Spleen (tissue), 11 donors: ENCODE measurements at regions not wholly inside any gene's neighbourhood (a gene's known extent, or its start where the extent isn't known, plus 50 kb on each side); places are given as distances from the start of the nearest gene placed in this dataset.

ENCODE experiments used
- DNase-seq: peaks from one replicate; pipeline ENCODE4 v3.0.0-alpha.2; 2020
- H3K27ac ChIP-seq, 8 donors: fragments of 200-600 bp; sonication (generic) in 7 of 8; 1 replicate in 4 of 8; 2 replicates in 4 of 8; pipeline versions ENCODE4 v1.5.0 to v1.8.0; 2016 to 2021; ENCODE audit warnings: inconsistent platforms in 4 of 8, mild to moderate bottlenecking in 4 of 8, moderate library complexity in 1 of 8
- H3K27me3 ChIP-seq, 7 donors: fragments of 200-600 bp; sonication (generic) in 6 of 7; replicated peaks in 1 of 7; 1 replicate in 4 of 7; 2 replicates in 3 of 7; pipeline versions ENCODE4 v1.5.0 to v1.8.0; 2016 to 2021; ENCODE audit warnings: inconsistent platforms in 3 of 7, mild to moderate bottlenecking in 1 of 7
- H3K36me3 ChIP-seq, 6 donors: fragments of 200-600 bp; sonication (generic) in 5 of 6; 1 replicate in 4 of 6; 2 replicates in 2 of 6; pipeline versions ENCODE4 v1.5.0 to v1.8.0; 2016 to 2021; ENCODE audit warnings: inconsistent platforms in 2 of 6
- H3K4me1 ChIP-seq, 6 donors: fragments of 200-600 bp; sonication (generic) in 5 of 6; 1 replicate in 3 of 6; 2 replicates in 3 of 6; pipeline versions ENCODE4 v1.5.0 to v1.8.0; 2016 to 2021; ENCODE audit warnings: inconsistent platforms in 3 of 6
- H3K4me3 ChIP-seq, 8 donors: fragments of 200-600 bp; sonication (generic) in 7 of 8; 1 replicate in 4 of 8; 2 replicates in 4 of 8; pipeline versions ENCODE4 v1.5.0 to v1.8.0; 2016 to 2021; ENCODE audit warnings: inconsistent platforms in 4 of 8, mild to moderate bottlenecking in 4 of 8, moderate library complexity in 2 of 8
- H3K9me3 ChIP-seq, 8 donors: fragments of 200-600 bp; sonication (generic) in 7 of 8; 1 replicate in 4 of 8; 2 replicates in 4 of 8; pipeline versions ENCODE4 v1.5.0 to v1.8.0; 2016 to 2021; ENCODE audit warnings: inconsistent platforms in 4 of 8
- CTCF ChIP-seq, 11 experiments: fragments of 200-600 bp in 7 of 11; fragments of 450-650 bp in 4 of 11; sonication (generic) in 4 of 11; IDR thresholded peaks in 8 of 11; conservative IDR thresholded peaks in 3 of 11; 1 replicate in 7 of 11; 2 replicates in 4 of 11; pipeline versions ENCODE4 v1.4.0 to v1.8.0; 2016 to 2021; ENCODE audit warnings: antibody characterized with exemption in 11 of 11, inconsistent platforms in 4 of 11, mild to moderate bottlenecking in 1 of 11
- POLR2A ChIP-seq, 3 donors: fragments of 450-650 bp; IDR thresholded peaks; one replicate each; pipeline ENCODE4 v1.5.1; 2017; ENCODE audit warnings: antibody characterized with exemption in 3 of 3, mild to moderate bottlenecking in 1 of 3
- POLR2AphosphoS5 ChIP-seq, 3 donors: sonication (generic); formaldehyde crosslinking; IDR thresholded peaks; one replicate each; pipeline ENCODE4 v1.5.1; 2017; ENCODE audit warnings: antibody characterized with exemption in 3 of 3
- WGBS, 5 donors: extraction: QIAGEN DNeasy Blood & Tissue Kit in 3 of 5; methylation state at CpG; one replicate each; pipeline versions ENCODE4 v1.1.5 to v1.1.7; 2013 to 2018; 5-methylcytosine and 5-hydroxymethylcytosine counted together
- intact Hi-C: fragments of 100-400 bp; cut with DNase I; formaldehyde crosslinking; loops from one replicate; pipeline ENCODE4 v1.15.0; 2023; ENCODE audit warnings: low total_unique reads
- donor health status: healthy with polysubstance abuse.
- donor health status: DM: no; HTN: no; CAD: no; lungs with moderate emphysema.
- donor health status: DM: no; HTN: no; CAD: no.
- donor health status: Bipolar disorder and iron deficiency.
- donor health status: healthy.
- donor health status: DM: no; HTN: no; CAD: no.
- donor health status: DM: yes; HTN: yes; CAD: no.

GRCh38 chrY:19818546-19818945 lies 74.0 kb upstream of the KDM5D start:
- H3K9me3 ChIP-seq, result no peaks in the 10 kb centered on the region
- intact Hi-C loops, result no loop called here
- H3K27ac ChIP-seq, result no peak overlapping the region
- no peaks in the 10 kb centered on the region for H3K4me1 ChIP-seq
- DNase-seq, result no peak
- TF ChIP-seq POLR2AphosphoS5 (IDR thresholded peaks at IDR 0.05), result no peak
- TF ChIP-seq POLR2A (IDR thresholded peaks at IDR 0.05), result no peak
- no peak for TF ChIP-seq CTCF (IDR thresholded peaks at IDR 0.05 in 8 of 11, conservative IDR thresholded peaks at IDR 0.05 in 3 of 11)
- H3K27me3 ChIP-seq, result no peaks in the 10 kb centered on the region
- H3K4me3 ChIP-seq, result no peak overlapping the region
- H3K36me3 ChIP-seq, result no peaks in the 10 kb centered on the region

GRCh38 chrY:19816920-19817319 lies 72.4 kb upstream of the KDM5D start:
- no peak overlapping the region for H3K4me3 ChIP-seq
- no peaks in the 10 kb centered on the region for H3K9me3 ChIP-seq
- DNase-seq, result no peak
- no peaks in the 10 kb centered on the region for H3K4me1 ChIP-seq
- no peak overlapping the region for H3K27ac ChIP-seq
- TF ChIP-seq POLR2A (IDR thresholded peaks at IDR 0.05) (no peak), POLR2AphosphoS5 (IDR thresholded peaks at IDR 0.05) (no peak), CTCF (IDR thresholded peaks at IDR 0.05 in 8 of 11, conservative IDR thresholded peaks at IDR 0.05 in 3 of 11) (no peak)
- no peaks in the 10 kb centered on the region for H3K27me3 ChIP-seq
- H3K36me3 ChIP-seq, result no peaks in the 10 kb centered on the region
- WGBS, 5 donors, result 21 to 29% (median 24%) methylated on average over 6 of the region's 6 CpGs; no CpG with 5 or more reads in 2 of the 5 donors
- intact Hi-C loops, result no loop called here

- Histone ChIP-seq H3K4me3 (no peak overlapping the region), H3K27me3 (no peaks in the 10 kb centered on the region), H3K9me3 (no peaks in the 10 kb centered on the region), H3K36me3 (no peaks in the 10 kb centered on the region), H3K4me1 (no peaks in the 10 kb centered on the region), H3K27ac (no peak overlapping the region)
- 36 to 46% (median 39%) methylated on average over 18 of the region's 18 CpGs; no CpG with 5 or more reads in 2 of the 5 donors for whole genome bisulfite sequencing, 5 donors
- TF ChIP-seq POLR2AphosphoS5 (IDR thresholded peaks at IDR 0.05) (no peak), CTCF (IDR thresholded peaks at IDR 0.05 in 8 of 11, conservative IDR thresholded peaks at IDR 0.05 in 3 of 11) (no peak)
- intact Hi-C loops, result no loop called here
- DNase-seq, result no peak
Measured at GRCh38 chrY:19816053-19816823, 71.7 kb upstream of the KDM5D start.
